ENCODE measurements at regions not wholly inside any gene's neighbourhood (a gene's known extent, or its start where the extent isn't known, plus 50 kb on each side); places are given as distances from the start of the nearest gene placed in this dataset.

DNA sequence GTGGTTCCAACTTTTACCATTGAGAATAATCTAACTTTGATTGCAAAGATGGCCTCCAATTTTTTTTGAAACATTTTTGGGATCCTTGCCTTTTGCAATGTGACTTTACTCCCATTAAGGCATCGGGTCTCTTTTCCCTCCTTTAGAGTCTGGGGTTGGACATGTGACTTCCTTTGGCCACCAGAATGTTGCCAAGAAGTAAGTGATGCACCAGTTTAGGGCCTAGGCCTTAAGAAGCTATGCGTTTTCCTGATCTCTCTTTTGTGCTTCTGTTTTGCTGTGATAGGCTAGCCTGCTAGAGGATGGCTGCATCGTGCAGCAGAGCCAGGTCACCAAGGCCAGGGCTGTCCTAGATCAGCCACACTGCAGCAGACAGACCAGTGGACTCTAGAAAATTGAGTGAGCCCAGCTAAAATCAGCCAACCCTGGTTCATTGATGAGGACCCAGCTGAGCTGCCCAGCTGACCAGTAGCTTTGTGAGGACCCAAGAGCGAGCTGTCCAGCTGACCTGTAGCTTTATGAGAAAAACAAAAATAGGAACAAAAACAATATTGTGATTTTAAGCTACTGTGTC lies 594.0 kb upstream of the JAG1 start:
- DNase-seq: no peak

DNA sequence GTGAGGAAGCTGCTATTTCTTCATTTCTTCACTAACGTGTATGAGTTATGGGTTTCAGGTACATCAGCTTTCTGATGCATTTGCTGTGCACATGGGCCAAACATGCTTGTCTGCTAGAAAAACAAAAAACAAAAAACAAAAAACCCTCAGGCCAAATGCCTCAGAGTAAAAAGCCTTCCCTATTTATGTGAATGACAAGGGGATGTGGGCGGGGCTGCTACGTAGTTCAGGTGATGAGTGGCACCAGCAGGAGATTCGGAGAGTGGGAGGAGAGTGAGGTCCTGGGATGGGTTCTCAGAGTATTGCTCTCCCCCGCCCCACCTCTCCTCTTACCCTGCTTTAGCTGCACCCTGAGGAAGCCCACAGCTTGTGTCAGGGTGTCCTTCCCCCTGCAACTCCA lies 596.8 kb upstream of the JAG1 start:
- no peak for DNase-seq

- DNase-seq: no peak
Observed at GRCh38 chr20:11271319-11271718, 597.5 kb upstream of the JAG1 start.

DNA sequence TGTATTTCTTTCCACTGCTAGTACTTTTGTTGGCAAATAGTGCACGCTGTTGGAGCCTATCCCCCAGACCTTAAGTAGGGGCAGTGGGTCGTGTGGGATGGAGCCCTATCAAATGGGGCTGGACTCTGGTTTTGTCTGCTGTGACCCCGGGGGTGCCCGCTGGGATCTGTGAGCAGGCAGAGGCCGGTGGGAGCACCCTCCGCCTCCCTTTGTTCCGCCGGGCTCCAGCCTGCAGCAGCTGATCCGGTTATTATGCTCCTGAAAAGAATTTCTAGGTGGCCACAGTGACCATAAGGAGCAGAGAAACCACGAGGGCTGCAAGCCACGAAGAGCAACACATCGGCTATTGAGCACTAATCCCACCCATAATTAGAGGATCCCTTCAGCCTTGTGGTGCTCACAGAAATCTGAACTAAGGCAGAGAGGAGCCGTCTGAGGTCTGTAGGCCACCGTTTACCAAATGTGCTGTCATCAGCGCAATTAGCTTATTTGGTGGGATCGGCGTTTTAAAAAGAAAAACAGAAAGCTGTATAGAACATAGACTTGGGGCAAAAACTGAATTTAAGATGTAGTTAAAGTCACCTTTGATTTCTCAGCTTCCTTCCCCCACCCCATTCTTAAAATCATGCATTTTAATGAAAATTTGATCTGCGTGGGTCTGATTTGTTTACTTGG lies 598.3 kb upstream of the JAG1 start:
- DNase-seq: no peak

DNA sequence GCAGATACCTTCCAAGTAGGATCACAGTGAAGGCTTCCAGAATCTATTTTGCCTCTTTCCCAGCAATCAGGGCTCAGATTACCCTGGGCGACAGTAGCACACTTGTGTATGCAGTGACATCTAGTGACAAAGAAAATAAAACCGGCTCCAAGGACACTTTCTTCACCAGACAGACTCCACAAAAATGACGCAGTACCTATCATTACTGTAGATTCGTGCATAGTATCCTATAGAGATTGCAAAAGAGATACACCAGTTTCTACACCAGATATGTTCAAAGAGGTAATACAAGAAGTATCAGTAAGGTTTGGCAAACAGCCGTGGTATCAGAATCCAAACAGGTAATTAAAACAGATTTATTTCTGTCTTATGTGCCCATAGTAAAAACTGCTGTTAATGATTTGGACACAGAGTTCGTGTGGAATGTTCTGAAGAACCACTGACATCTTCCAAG lies 600.4 kb upstream of the JAG1 start:
- DNase-seq: no peak

DNA sequence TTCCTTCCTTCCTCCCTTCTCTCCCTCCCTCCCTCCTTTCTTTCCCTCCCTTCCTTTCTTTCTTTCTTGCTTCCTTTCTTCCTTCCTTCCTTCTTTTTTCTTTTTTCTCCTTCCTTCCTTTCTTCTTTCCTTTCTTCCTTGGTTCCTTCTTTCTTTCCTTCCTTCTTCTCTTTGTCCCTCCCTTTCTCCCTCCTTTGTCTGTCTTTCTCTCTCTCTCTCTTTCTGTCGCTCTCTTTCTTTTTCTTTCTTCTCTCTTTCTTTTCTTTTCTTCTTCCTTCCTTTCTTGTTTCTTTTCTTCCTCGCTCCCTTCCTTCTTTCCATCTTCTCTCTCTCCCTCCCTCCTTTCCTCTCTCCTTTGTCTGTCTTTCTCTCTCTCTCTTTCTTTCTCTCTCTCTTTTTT lies 601.9 kb upstream of the JAG1 start:
- DNase-seq: no peak

DNA sequence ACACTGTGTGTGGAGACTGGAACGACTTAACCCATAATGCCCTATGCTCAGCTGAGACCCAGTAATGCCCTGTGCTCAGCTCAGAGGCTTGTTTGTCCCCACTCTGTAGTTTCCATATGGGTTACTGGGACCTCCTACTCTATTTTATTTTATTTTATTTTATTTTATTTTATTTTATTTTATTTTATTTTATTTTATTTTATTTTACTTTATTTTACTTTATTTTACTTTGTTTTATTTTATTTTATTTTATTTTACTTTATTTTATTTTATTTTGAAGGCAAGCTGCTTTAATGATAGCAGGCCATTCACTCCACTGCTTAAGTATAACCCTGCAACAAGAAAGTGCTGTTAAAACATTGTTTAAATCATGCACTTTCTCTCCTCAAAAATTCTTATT lies 603.4 kb upstream of the JAG1 start:
- DNase-seq: no peak

DNA sequence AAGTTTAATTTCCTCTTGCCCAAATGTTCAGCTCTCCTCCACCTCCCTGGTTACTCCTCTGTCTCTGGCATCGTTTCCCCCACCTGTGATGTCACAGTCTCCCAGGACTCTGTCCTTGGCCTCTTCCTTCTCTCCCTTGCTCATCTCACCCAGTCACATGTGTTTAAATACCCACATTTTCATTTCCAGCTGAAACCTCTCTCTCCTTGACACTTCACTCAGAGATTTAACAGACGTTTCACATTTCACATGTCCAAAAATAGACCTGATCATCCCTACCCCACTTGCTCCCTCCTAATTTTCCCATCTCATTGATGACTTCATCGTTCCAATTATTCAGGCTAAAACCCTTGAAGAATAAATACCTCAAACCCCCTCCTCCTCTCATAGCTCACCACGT lies 604.1 kb upstream of the JAG1 start:
- DNase-seq: no peak

DNA sequence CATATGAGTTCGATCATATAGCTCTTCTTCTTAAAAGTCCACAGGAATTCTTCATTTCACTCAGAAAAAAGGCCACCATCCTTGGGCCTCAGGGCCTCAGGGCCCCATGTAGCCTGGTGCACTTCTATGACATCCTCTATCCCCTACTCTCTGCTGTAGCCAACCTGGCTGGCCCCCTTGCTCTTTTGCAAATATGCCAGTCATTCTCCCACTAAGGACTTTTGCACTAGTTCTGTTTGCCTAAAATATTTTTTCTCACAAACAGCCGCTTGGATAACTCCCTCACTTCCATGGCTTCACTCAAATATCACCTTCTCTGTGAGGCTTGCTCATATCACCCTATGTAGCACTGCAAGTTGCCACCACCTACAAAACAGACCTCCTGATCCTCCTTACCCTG lies 604.7 kb upstream of the JAG1 start:
- DNase-seq: no peak

DNA sequence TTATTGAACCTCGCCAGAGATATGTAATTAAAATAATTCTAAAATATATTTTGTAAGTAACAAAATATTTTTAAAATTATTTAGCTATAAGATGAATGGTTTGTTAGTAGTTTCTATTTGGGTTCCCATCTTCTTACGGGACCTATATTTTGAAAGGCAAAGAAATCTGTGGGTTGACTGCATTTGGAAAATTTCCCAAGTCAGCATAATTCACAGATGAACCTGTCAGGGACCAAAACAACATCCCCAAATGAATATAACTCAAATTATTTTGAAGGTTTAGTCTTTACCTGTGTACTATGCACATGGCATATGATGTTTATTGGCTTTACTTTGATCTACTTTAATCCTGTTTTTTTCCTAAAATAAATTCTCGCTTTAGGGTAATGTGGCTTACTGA lies 607.4 kb upstream of the JAG1 start:
- DNase-seq: no peak

DNA sequence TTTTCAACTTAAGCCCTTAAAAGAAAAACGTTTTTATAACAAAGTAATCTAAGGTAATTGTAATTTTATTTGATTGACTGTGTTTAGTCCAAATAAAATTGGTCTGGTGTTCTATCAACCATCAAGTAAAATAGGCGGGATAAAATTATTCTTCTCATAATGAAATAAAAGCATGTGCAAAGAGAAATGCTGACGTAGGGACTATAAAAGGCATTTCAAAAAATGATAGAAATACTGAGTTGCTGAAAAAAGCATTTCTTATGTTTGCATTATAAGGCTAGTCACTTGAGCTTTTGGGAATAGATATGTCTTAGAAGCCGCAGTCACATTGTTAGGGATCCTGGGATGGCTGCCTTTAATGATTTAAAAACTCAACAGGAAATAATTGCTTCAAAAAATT lies 608.0 kb upstream of the JAG1 start:
- DNase-seq: no peak

- DNase-seq: no peak
Observed at GRCh38 chr20:11287126-11287525, 613.3 kb upstream of the JAG1 start.

DNA sequence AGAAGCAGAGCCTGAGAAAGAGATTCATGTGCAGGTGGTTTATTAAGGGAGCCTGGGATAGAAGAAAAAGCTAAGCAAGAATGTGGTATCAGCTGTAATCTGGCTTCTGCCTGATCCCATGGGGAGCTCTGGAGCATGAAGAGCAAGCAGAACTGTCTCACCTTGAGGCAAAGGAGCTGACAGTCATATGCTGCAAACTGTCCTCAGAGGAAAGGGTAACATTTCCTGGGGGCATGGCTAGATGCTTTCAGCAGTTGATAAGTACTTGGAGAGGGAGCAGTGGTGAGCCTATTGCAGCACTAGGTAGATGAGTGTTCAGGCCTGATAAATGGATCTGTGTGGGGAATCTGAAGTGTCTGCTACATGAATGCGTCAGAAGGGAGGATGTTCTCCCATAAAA lies 621.5 kb upstream of the BTBD3 start:
- no peak for DNase-seq

DNA sequence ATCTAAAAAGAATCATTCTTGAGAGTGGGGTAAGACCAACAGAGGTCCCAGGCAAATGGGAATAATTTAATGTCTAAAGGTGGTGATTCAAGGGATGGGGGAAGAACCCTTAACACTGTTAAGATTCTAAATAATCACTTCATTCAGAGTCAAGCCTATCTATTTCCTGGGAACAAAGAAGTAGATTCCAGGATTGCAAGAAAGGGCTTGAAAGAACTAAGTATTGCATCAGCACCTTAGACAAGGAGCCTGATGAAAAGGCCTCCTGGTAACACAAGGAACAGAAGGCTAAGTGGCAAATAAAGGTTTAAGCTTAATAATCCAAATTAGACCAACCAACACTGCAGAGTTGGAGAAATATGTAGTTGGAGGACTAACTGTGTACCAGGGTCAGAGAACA lies 620.7 kb upstream of the BTBD3 start:
- DNase-seq: no peak

DNA sequence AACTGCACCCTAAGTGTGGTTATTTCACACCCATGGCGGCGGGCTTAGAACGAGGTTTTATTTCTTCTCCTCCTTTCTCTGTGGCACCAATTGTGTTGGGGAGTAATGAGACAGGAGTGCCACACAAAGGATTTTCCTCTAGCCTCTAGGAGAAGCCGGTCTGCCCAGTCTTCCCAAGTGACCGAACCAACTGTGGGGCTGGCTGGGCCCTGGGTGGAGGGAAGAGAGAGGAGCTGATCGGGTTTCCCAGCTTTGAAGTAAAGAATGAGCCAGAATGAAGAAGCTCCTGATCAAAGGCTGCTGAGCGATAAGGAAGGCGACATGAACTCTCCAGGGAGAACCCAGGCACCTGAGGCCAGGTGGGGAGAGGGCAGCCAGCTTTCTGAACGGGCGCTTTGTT lies 616.0 kb upstream of the BTBD3 start:
- no peak for DNase-seq

- DNase-seq: no peak
Observed at GRCh38 chr20:11302436-11302835, 615.3 kb upstream of the BTBD3 start.

DNA sequence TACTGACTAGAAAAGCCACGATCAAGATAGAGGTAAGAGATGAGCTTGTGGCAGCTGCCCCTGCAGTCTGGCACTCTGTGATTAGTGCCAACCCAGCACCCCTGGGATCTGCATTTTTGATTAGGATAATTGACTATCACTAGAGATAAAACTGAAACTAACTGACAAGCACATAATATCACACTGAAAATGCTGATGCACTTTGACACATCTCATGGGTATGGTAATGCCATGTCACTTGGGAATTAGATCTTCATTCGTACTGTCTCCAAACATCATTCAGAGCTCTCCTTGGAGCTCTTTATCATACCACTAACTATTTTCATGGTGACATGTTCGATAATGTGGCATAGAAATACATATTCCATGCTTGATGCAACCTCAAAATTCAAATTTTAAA lies 612.9 kb upstream of the BTBD3 start:
- no peak for DNase-seq

- DNase-seq: no peak
Observed at GRCh38 chr20:11305406-11305805, 612.3 kb upstream of the BTBD3 start.

DNA sequence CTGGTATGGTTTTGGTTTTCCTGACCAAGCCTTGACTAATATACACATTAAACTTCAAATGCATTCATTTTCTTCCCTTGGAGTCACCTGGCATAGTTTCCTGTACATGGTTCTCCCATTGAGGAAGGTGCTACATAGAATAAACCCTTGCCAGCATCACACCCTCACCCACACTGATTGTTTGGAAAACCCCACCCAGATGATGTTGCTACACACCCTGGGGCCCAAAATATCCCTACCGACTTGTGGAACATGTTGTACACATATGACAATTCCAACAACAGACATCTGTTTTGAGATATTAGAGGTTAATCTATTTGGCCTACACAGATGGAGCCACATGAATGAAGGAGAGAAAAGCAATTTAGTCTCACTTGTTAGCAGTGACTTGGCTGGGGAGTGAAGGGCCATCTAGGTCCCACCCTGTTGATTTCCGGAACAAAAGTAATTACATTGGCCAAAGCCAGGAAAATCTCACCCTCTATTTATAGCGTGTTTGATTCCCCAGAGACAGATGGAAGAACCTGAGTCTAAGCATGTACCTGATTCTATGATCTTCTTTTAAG lies 606.0 kb upstream of the BTBD3 start:
- DNase-seq: no peak

GRCh38 chr20:11315525-11315924 lies 602.2 kb upstream of the BTBD3 start:
- DNase-seq: no peak

DNA sequence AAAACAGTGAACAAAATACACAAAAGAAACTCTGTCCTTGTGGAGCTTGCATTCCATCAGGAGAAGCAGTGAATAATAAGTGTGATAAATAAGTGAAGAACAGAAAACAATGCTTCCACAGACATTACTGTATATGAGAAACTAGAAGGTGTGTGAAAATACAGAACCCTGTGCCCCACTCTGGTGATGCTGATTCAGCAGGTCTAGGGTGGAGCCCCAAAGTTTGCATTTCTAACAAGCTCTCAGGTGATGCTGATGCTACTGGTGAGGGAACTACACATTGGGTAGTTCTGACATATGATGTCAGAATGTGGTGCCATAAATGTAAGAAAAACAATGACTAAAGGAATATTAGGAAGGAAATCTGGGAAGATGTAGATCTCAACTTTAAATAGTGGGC lies 601.4 kb upstream of the BTBD3 start:
- no peak for DNase-seq

DNA sequence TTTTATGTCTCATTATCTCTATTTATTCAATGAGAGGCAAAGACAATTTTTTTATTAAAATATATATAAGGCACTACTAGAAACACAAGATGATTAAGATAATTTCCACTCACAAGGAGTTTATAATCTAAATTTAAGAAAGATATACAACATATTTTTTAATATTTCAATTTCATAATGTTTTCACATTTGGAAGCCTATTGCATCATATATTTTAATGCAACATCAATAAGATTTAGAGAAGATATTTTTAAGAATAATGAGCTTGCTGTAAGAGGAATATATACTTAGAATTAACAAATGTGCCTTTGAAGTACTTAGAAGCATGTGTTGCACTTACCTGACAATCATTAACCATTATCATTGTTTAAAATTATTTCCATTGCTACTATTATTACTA lies 597.7 kb upstream of the BTBD3 start:
- DNase-seq: no peak

DNA sequence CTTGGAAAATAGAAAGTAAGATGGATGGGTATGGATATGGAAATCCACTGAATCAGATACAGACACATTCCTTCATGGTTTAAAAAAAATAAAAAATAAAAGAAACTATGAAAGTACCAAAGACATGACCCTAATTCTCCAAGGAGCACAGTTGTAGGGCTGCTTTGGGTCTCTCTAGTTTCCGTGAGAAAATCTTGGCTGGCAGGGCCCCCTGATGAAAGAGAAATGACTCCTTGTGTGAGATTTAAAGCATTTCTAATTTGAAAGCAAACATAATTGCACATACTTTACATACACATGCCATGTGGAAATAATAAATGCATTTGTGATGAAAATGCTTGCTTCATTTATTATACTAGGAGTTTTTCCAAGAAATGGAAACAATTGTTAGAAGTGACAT lies 593.9 kb upstream of the BTBD3 start:
- DNase-seq: no peak

- DNase-seq: no peak
Observed at GRCh38 chr20:11324990-11325389, 592.7 kb upstream of the BTBD3 start.

- no peak for DNase-seq
Observed at GRCh38 chr20:11328839-11329238, 588.9 kb upstream of the BTBD3 start.

Measured in CD4-positive, alpha-beta T cell treated with Interleukin-17A for 4 hours (primary cell).